MM.1S (cell line): ENCODE measurements at regions not wholly inside any gene's neighbourhood (a gene's known extent, or its start where the extent isn't known, plus 50 kb on each side); places are given as distances from the start of the nearest gene placed in this dataset.

Experiments
- DNase-seq: peaks from one replicate; pipeline ENCODE4 v3.0.0-alpha.2; 2015
- H2AFZ ChIP-seq: fragments of 300-600 bp; sonication (generic); 2 replicates; pipeline ENCODE4 v1.6.0; 2016; ENCODE audit warnings: antibody characterized with exemption, low read length
- H3F3A ChIP-seq: fragments of 300-600 bp; sonication (generic); 2 replicates; pipeline ENCODE4 v1.6.1; 2016; ENCODE audit warnings: mild to moderate bottlenecking, antibody characterized with exemption, low read length, moderate library complexity, mixed read lengths; ENCODE audit not compliant: insufficient read depth
- H3K27ac ChIP-seq: fragments of 300-600 bp; sonication (generic); 2 replicates; pipeline ENCODE4 v1.5.1; 2016; ENCODE audit warnings: mild to moderate bottlenecking, low read length
- H3K27me3 ChIP-seq: fragments of 300-600 bp; sonication (generic); replicated peaks from 2 replicates; pipeline ENCODE4 v1.6.0; 2016; ENCODE audit warnings: low read length; ENCODE audit not compliant: insufficient read depth
- H3K36me3 ChIP-seq: fragments of 300-600 bp; sonication (generic); replicated peaks from 2 replicates; pipeline ENCODE4 v1.6.1; 2016; ENCODE audit warnings: mild to moderate bottlenecking, low read length, mixed read lengths; ENCODE audit not compliant: insufficient read depth
- H3K4me1 ChIP-seq: fragments of 300-600 bp; sonication (generic); 2 replicates; pipeline ENCODE4 v1.6.1; 2016; ENCODE audit warnings: low read length, mixed read lengths
- H3K4me2 ChIP-seq: fragments of 300-600 bp; sonication (generic); 2 replicates; pipeline ENCODE4 v1.6.0; 2016; ENCODE audit warnings: low read depth, low read length
- H3K4me3 ChIP-seq: fragments of 300-600 bp; sonication (generic); 2 replicates; pipeline ENCODE4 v1.5.1; 2016; ENCODE audit warnings: low read length, mixed read lengths
- H3K79me2 ChIP-seq: fragments of 300-600 bp; sonication (generic); 2 replicates; pipeline ENCODE4 v1.6.1; 2016; ENCODE audit warnings: mixed run types, low read length, mixed read lengths
- H3K9ac ChIP-seq: fragments of 300-600 bp; sonication (generic); 2 replicates; pipeline ENCODE4 v1.6.1; 2016; ENCODE audit warnings: low read length, mixed read lengths
- H3K9me2 ChIP-seq: fragments of 300-600 bp; sonication (generic); replicated peaks from 2 replicates; pipeline ENCODE4 v1.6.1; 2016; ENCODE audit warnings: mild to moderate bottlenecking, low read length, mixed read lengths; ENCODE audit not compliant: insufficient read depth
- H3K9me3 ChIP-seq: fragments of 300-600 bp; sonication (generic); replicated peaks from 2 replicates; pipeline ENCODE4 v1.6.1; 2016; ENCODE audit warnings: mild to moderate bottlenecking, low read length, mixed read lengths; ENCODE audit not compliant: insufficient read depth
- H4K20me1 ChIP-seq: fragments of 300-600 bp; sonication (generic); 2 replicates; pipeline ENCODE4 v1.6.1; 2016; ENCODE audit warnings: mild to moderate bottlenecking, low read length, moderate library complexity, mixed read lengths; ENCODE audit not compliant: insufficient read depth
- CTCF ChIP-seq: fragments of 300-600 bp; sonication (generic); IDR thresholded peaks from 2 replicates; pipeline ENCODE4 v1.5.1; 2016; ENCODE audit warnings: antibody characterized with exemption, low read length, mixed read lengths
- EZH2 ChIP-seq: fragments of 300-600 bp; sonication (generic); optimal IDR thresholded peaks from 2 replicates; pipeline ENCODE3; 2017; ENCODE audit warnings: low read depth, mild to moderate bottlenecking, antibody characterized with exemption, low read length, mixed read lengths
- EZH2phosphoT487 ChIP-seq: fragments of 300-600 bp; sonication (generic); IDR thresholded peaks from 2 replicates; pipeline ENCODE4 v1.6.1; 2018; ENCODE audit warnings: antibody characterized with exemption, low read length

- H3K36me3 ChIP-seq, result no peaks in the 10 kb centered on the region
- H3F3A ChIP-seq, result no peaks in the 10 kb centered on the region
- H3K4me1 ChIP-seq, result no peaks in the 10 kb centered on the region
- TF ChIP-seq CTCF (no peak), EZH2phosphoT487 (no peak), EZH2 (no peak)
- no peaks in the 10 kb centered on the region for H4K20me1 ChIP-seq
- no peak overlapping the region for H3K4me3 ChIP-seq
- H2AFZ ChIP-seq, result no peak overlapping the region
- H3K9ac ChIP-seq, result no peak overlapping the region
- DNase-seq, result no peak
- H3K9me3 ChIP-seq, result no peaks in the 10 kb centered on the region
- no peaks in the 10 kb centered on the region for H3K79me2 ChIP-seq
- no peak overlapping the region for H3K4me2 ChIP-seq
- no peaks in the 10 kb centered on the region for H3K27me3 ChIP-seq
- no peaks in the 10 kb centered on the region for H3K9me2 ChIP-seq
- H3K27ac ChIP-seq, result no peak overlapping the region
Observed at GRCh38 chr14:89578156-89578555, 161.1 kb upstream of the FOXN3 start.

DNA sequence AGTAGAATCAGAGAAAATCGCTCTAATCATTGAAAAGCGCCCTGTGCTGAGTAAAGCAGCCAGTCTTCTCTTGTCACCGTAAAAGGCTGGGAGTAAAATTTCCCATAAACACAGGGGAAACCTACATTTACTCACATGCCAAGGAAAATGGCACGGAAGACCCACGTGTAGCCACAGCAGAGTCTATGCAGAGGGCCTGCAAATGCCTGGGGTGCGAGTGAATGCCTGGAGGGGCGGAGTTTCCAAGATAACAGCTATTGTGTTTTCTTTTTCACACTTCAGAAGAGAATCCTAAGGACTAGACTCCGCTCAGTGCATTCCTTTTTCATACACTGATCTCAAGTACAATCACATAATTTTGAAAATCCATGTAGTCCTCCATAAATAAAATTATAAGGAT is 159.9 kb upstream of the FOXN3 start:
- Histone ChIP-seq H3K27me3 (no peaks in the 10 kb centered on the region), H3K9me3 (no peaks in the 10 kb centered on the region), H3K4me3 (no peak overlapping the region), H3K27ac (no peak overlapping the region), H3F3A (no peaks in the 10 kb centered on the region), H3K4me1 (no peaks in the 10 kb centered on the region), H3K9me2 (no peaks in the 10 kb centered on the region), H3K9ac (no peak overlapping the region), H2AFZ (no peak overlapping the region), H3K79me2 (no peaks in the 10 kb centered on the region), H3K36me3 (no peaks in the 10 kb centered on the region), H4K20me1 (no peaks in the 10 kb centered on the region), H3K4me2 (no peak overlapping the region)
- TF ChIP-seq EZH2, result no peak
- no peak for TF ChIP-seq EZH2phosphoT487
- TF ChIP-seq CTCF, result no peak
- no peak for DNase-seq

DNA sequence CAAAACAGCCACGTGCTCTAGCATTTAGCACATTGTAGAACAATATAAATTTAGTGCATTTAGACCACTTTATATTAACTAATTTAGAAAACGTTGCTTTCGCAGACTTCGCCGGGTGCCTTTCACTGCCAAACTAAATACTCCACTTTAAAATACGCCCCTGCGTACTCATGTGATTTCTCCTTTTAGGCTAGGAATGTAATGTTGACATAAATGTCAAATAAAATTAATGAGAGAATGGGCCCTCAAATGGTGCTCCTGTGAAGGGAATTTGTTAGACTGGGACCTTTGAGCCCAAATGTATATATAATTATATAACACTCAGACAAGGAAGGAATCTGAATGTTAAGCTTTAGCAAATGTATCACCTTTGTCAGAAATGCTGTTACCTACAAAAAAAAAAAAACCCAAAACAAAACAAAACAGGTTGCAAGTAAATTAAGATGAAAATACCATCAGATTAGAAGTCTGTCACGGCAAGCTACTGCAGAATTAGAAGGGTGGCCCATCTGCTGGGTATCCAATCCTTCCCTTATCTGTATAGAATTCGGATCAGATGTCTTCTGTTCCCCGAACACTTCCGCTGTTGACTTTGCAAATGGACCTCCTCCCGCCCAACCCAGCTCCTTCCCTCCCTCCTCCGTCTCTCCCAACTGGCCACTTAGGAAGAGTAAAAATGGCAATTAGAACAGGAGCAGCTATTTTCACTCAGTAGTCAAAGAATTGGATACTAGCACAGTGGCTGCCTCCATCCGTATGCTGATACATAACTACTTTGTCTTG is 159.3 kb upstream of the FOXN3 start:
- H3K9me3 ChIP-seq, result no peaks in the 10 kb centered on the region
- H4K20me1 ChIP-seq, result no peaks in the 10 kb centered on the region
- TF ChIP-seq EZH2 (no peak), EZH2phosphoT487 (no peak), CTCF (no peak)
- H3K4me3 ChIP-seq, result no peak overlapping the region
- no peaks in the 10 kb centered on the region for H3F3A ChIP-seq
- no peaks in the 10 kb centered on the region for H3K4me1 ChIP-seq
- no peaks in the 10 kb centered on the region for H3K9me2 ChIP-seq
- no peaks in the 10 kb centered on the region for H3K79me2 ChIP-seq
- no peak for DNase-seq
- no peak overlapping the region for H3K9ac ChIP-seq
- H3K27me3 ChIP-seq, result no peaks in the 10 kb centered on the region
- H2AFZ ChIP-seq, result no peak overlapping the region
- no peaks in the 10 kb centered on the region for H3K36me3 ChIP-seq
- H3K27ac ChIP-seq, result no peak overlapping the region
- no peak overlapping the region for H3K4me2 ChIP-seq
